Brain microvascular endothelial cell (primary cell): ENCODE measurements at regions not wholly inside any gene's neighbourhood (a gene's known extent, or its start where the extent isn't known, plus 50 kb on each side); places are given as distances from the start of the nearest gene placed in this dataset.

ENCODE experiments used
- DNase-seq: peaks from one replicate; pipeline ENCODE4 v3.0.0-alpha.2; 2020
- H3K27ac ChIP-seq: fragments of 250-450 bp; sonication (Bioruptor Pico); 2 replicates; pipeline ENCODE4 v1.5.1; 2020; ENCODE audit warnings: mild to moderate bottlenecking, moderate library complexity
- H3K27me3 ChIP-seq: fragments of 250-450 bp; sonication (Bioruptor Pico); replicated peaks from 2 replicates; pipeline ENCODE4 v1.5.1; 2020; ENCODE audit warnings: mild to moderate bottlenecking
- H3K36me3 ChIP-seq: fragments of 250-450 bp; sonication (Bioruptor Pico); replicated peaks from 2 replicates; pipeline ENCODE4 v1.5.1; 2020; ENCODE audit warnings: mild to moderate bottlenecking
- H3K4me3 ChIP-seq: 2 replicates; pipeline ENCODE4 v1.5.1; 2011; ENCODE audit warnings: low read depth, mild to moderate bottlenecking, control low read depth, low read length, moderate library complexity
- in situ Hi-C: cut with HindIII; loops from 2 replicates; pipeline ENCODE4 v1.10.0; 2017; ENCODE audit warnings: low sequenced_read_pairs, low pct_ligation_motif_present
- TF ChIP-seq, protein P1 (sequence below): IDR thresholded peaks from 2 replicates; pipeline ENCODE4 v1.5.1; 2011; ENCODE audit warnings: low read depth, mild to moderate bottlenecking, moderate library complexity, low read length, control low read depth, inconsistent platforms; ENCODE audit errors: missing control alignments

- Histone ChIP-seq H3K27ac (no peak overlapping the region), H3K36me3 (no peaks in the 10 kb centered on the region), H3K27me3 (no peaks in the 10 kb centered on the region), H3K4me3 (no peak overlapping the region)
- in situ Hi-C loops = no loop called here
- DNase-seq = no peak
- TF ChIP-seq, protein P1, sequence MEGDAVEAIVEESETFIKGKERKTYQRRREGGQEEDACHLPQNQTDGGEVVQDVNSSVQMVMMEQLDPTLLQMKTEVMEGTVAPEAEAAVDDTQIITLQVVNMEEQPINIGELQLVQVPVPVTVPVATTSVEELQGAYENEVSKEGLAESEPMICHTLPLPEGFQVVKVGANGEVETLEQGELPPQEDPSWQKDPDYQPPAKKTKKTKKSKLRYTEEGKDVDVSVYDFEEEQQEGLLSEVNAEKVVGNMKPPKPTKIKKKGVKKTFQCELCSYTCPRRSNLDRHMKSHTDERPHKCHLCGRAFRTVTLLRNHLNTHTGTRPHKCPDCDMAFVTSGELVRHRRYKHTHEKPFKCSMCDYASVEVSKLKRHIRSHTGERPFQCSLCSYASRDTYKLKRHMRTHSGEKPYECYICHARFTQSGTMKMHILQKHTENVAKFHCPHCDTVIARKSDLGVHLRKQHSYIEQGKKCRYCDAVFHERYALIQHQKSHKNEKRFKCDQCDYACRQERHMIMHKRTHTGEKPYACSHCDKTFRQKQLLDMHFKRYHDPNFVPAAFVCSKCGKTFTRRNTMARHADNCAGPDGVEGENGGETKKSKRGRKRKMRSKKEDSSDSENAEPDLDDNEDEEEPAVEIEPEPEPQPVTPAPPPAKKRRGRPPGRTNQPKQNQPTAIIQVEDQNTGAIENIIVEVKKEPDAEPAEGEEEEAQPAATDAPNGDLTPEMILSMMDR = no peak
These were observed 950.0 kb upstream of the MIR17HG start for GRCh38 chr13:90397503-90397902.

GRCh38 chr13:90400372-90400771 is 947.1 kb upstream of the MIR17HG start:
- H3K36me3 ChIP-seq = no peaks in the 10 kb centered on the region
- no peak overlapping the region for H3K4me3 ChIP-seq
- no peak overlapping the region for H3K27ac ChIP-seq
- in situ Hi-C loops = no loop called here
- no peaks in the 10 kb centered on the region for H3K27me3 ChIP-seq
- TF ChIP-seq, protein P1 = no peak
- no peak for DNase-seq

GRCh38 chr13:90401150-90401549 is 946.3 kb upstream of the MIR17HG start:
- H3K36me3 ChIP-seq = no peaks in the 10 kb centered on the region
- no peak overlapping the region for H3K4me3 ChIP-seq
- TF ChIP-seq, protein P1 = no peak
- in situ Hi-C loops = no loop called here
- H3K27me3 ChIP-seq = no peaks in the 10 kb centered on the region
- no peak for DNase-seq
- H3K27ac ChIP-seq = no peak overlapping the region

- H3K27ac ChIP-seq = no peak overlapping the region
- H3K4me3 ChIP-seq = no peak overlapping the region
- no peak for DNase-seq
- in situ Hi-C loops = no loop called here
- no peaks in the 10 kb centered on the region for H3K36me3 ChIP-seq
- no peaks in the 10 kb centered on the region for H3K27me3 ChIP-seq
- TF ChIP-seq, protein P1 = no peak
These were observed 945.4 kb upstream of the MIR17HG start for GRCh38 chr13:90402102-90402501.

DNA sequence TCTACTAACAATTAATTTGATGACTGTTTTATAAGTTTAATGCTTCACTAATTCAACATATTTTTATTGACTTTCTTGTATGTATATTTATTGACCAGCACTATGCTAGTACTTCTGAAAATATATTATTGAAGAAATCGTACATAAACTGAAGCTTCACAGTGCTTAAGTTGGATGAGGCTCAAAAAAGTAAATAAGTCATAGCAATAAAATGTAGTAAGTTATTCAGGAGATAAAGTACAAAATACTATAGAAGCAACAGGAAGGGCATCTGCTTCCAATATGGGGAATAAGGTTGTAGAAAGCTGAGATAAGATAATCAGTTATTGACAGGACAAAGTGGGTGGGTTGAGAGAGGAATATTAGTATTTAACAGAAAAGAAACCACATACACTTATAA is 944.9 kb upstream of the MIR17HG start:
- Histone ChIP-seq H3K4me3 (no peak overlapping the region), H3K27ac (no peak overlapping the region), H3K36me3 (no peaks in the 10 kb centered on the region), H3K27me3 (no peaks in the 10 kb centered on the region)
- in situ Hi-C loops = no loop called here
- TF ChIP-seq, protein P1 = no peak
- DNase-seq = no peak

DNA sequence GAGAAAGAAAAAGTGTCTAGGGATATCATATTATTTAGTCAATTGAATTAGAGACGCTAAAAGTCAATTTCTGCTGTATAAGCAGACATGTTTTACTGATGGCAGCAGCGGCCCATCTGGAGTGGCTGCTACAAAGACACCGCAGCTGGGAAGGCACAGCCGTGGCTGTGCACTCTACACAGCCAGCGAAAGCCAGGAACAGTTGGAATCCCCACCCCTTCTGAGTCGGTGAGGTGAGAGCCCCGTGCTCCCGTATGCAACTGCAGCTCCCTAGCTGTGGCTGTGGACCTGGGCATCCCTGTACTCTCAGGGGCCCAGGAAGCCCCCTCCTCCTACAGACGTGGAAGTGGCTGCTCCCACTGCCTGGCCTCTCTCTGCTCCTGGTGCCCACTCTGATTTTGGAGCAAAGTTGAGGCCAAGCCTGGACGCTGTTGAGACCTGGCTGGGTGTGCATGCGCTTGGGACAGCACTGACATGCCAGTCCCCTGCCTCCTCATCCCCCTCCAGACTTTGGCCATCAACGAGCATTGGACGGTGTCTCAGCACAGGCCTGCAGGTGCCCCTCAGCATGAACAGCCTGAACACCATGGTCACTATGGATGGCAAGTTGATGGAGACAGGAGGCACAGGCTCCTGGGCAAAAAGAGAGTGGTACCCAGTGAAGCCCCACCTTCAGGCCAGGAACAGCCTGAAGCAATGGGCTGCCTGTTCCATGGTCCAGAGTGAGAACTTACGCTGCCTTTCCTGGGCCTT is 944.0 kb upstream of the MIR17HG start:
- Histone ChIP-seq H3K4me3 (no peak overlapping the region), H3K36me3 (no peaks in the 10 kb centered on the region), H3K27ac (no peak overlapping the region), H3K27me3 (no peaks in the 10 kb centered on the region)
- in situ Hi-C loops = no loop called here
- DNase-seq = no peak
- TF ChIP-seq, protein P1 = no peak
